CD4-positive, alpha-beta T cell (primary cell): ENCODE measurements at regions not wholly inside any gene's neighbourhood (a gene's known extent, or its start where the extent isn't known, plus 50 kb on each side); places are given as distances from the start of the nearest gene placed in this dataset.

Experiments
- ATAC-seq: fragments of 200-7000 bp; cut with Tn5 transposase; one replicate; pipeline ENCODE4 v1.10.0; 2022; ENCODE audit warnings: mild to moderate bottlenecking; ENCODE audit not compliant: poor library complexity
- CTCF ChIA-PET: fragments of 350-600 bp; sonication (Branson Sonifier 250); formaldehyde crosslinking; loops from one replicate; lab custom pipeline; 2021; ENCODE audit warnings: antibody characterized with exemption, inconsistent platforms; lab: Charles Lee
- POLR2A ChIA-PET: fragments of 350-600 bp; sonication (Branson Sonifier 250); formaldehyde crosslinking; loops from one replicate; lab custom pipeline; 2021; ENCODE audit warnings: antibody characterized with exemption, inconsistent platforms; lab: Charles Lee
- DNase-seq, 14 experiments: peaks; one replicate each; pipeline ENCODE4 v3.0.0-alpha.2; 2013 to 2020; ENCODE audit warnings: mixed read lengths in 2 of 14
- H3K27ac ChIP-seq, 2 donors: one replicate each; pipeline versions ENCODE4 v1.5.1 to v1.7.0; 2013; ENCODE audit warnings: low read length in 2 of 2, low read depth in 1 of 2, mild to moderate bottlenecking in 1 of 2
- H3K27me3 ChIP-seq, 2 experiments: 1 replicate in 1 of 2; 2 replicates in 1 of 2; pipeline versions ENCODE4 v1.6.1 to v1.7.0; 2013; ENCODE audit warnings: low read length in 2 of 2, control low read depth in 1 of 2, mild to moderate bottlenecking in 1 of 2, moderate library complexity in 1 of 2; ENCODE audit not compliant: insufficient read depth in 2 of 2, control insufficient read depth in 1 of 2
- H3K36me3 ChIP-seq: one replicate; pipeline ENCODE4 v1.6.1; 2013; ENCODE audit warnings: low read length, control low read depth; ENCODE audit not compliant: insufficient read depth
- H3K4me1 ChIP-seq: one replicate; pipeline ENCODE4 v1.6.1; 2013; ENCODE audit warnings: low read length, control low read depth; ENCODE audit not compliant: insufficient read depth
- H3K4me3 ChIP-seq: one replicate; pipeline ENCODE4 v1.5.1; 2013; ENCODE audit warnings: mild to moderate bottlenecking, low read length, moderate library complexity
- H3K9me3 ChIP-seq, 2 experiments: 1 replicate in 1 of 2; 2 replicates in 1 of 2; pipeline versions ENCODE4 v1.6.1 to v1.7.0; 2013; ENCODE audit warnings: low read length in 2 of 2, mild to moderate bottlenecking in 2 of 2, control low read depth in 1 of 2, moderate library complexity in 1 of 2; ENCODE audit not compliant: control insufficient read depth in 1 of 2, insufficient read depth in 1 of 2
- H3K27ac Mint-ChIP-seq: one replicate; pipeline ENCODE4 v1.8.0; 2020; ENCODE audit warnings: mixed read lengths
- H3K27me3 Mint-ChIP-seq: one replicate; pipeline ENCODE4 v1.8.0; 2021; ENCODE audit warnings: mixed read lengths
- H3K36me3 Mint-ChIP-seq: one replicate; pipeline ENCODE4 v1.8.0; 2021; ENCODE audit warnings: low read depth, mixed read lengths
- H3K4me1 Mint-ChIP-seq: one replicate; pipeline ENCODE4 v1.8.0; 2021; ENCODE audit warnings: low read depth, mixed read lengths
- H3K4me3 Mint-ChIP-seq: one replicate; pipeline ENCODE4 v1.8.0; 2020; ENCODE audit warnings: mild to moderate bottlenecking, mixed read lengths
- H3K9me3 Mint-ChIP-seq: one replicate; pipeline ENCODE4 v1.8.0; 2020; ENCODE audit warnings: mixed read lengths
- CTCF ChIP-seq: fragments of 200-600 bp; IDR thresholded peaks from one replicate; pipeline ENCODE4 v1.8.0; 2022; ENCODE audit warnings: antibody characterized with exemption, mild to moderate bottlenecking
- intact Hi-C, 2 experiments: fragments of 100-400 bp; cut with DNase I in 1 of 2; cut with micrococcal nuclease in 1 of 2; formaldehyde crosslinking; loops; one replicate each; pipeline versions ENCODE4 v1.15.1 to v1.9.0; 2023 to 2025; cut with DNase I, micrococcal nuclease

DNA sequence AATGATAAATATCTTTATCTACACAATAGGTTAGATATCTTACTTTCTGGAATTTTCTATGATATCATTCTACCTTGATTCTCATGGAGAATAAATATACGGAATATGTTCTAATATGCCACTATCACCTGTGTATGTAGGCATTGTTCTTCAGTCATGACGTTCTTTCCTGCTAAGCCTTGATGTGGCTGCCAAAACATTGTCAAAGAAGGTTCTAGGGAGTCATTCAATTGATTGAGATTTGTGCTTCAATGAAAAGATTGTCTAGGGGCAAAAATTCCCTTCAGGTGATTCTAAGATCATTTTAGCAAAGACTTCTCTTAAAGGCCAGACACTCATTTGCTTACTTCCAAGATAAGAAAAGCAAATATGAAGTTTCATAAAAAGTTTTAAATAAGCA, 118.1 kb downstream of the MAT2B start:
- intact Hi-C loops: no loop called here
- Mint-ChIP-seq H3K4me1 (no peaks in the 10 kb centered on the region), H3K36me3 (no peaks in the 10 kb centered on the region), H3K4me3 (no peak overlapping the region), H3K27me3 (no peaks in the 10 kb centered on the region), H3K9me3 (no peaks in the 10 kb centered on the region), H3K27ac (no peak overlapping the region)
- Histone ChIP-seq H3K27me3 (no peaks in the 10 kb centered on the region), H3K4me1 (no peaks in the 10 kb centered on the region), H3K36me3 (no peaks in the 10 kb centered on the region), H3K4me3 (no peak overlapping the region), H3K9me3 (no peaks in the 10 kb centered on the region), H3K27ac (no peak overlapping the region)
- ChIA-PET POLR2A (no interaction called here), CTCF (no interaction called here)
- ATAC-seq (no peak), DNase-seq (no peak)
- no peak for TF ChIP-seq CTCF

DNA sequence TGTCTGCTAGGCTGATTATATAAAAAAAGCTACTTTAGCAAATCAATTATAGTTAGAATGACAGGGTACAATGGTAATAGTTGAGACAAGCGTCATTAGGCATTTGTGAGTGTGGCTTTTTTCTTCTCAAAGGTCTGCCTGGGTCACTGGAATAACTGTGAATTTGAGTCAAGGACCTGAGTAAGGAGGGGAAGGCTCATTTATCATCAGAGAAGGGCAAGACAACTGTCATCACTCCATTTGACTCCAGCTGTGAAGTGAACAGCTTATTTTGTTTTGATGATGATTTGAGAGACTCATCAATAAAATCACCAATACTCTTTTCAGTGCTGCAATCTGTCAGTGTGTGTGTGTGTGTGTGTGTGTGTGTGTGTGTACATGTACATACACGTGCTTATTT, 118.6 kb downstream of the MAT2B start:
- Mint-ChIP-seq H3K9me3 (no peaks in the 10 kb centered on the region), H3K27me3 (no peaks in the 10 kb centered on the region), H3K4me3 (no peak overlapping the region), H3K4me1 (no peaks in the 10 kb centered on the region), H3K27ac (no peak overlapping the region), H3K36me3 (no peaks in the 10 kb centered on the region)
- CTCF ChIA-PET: no interaction called here
- Histone ChIP-seq H3K4me1 (no peaks in the 10 kb centered on the region), H3K27me3 (no peaks in the 10 kb centered on the region), H3K36me3 (no peaks in the 10 kb centered on the region), H3K9me3 (no peaks in the 10 kb centered on the region), H3K4me3 (no peak overlapping the region), H3K27ac (no peak overlapping the region)
- POLR2A ChIA-PET: no interaction called here
- intact Hi-C loops: no loop called here
- ATAC-seq (no peak), DNase-seq (no peak)
- no peak for TF ChIP-seq CTCF

DNA sequence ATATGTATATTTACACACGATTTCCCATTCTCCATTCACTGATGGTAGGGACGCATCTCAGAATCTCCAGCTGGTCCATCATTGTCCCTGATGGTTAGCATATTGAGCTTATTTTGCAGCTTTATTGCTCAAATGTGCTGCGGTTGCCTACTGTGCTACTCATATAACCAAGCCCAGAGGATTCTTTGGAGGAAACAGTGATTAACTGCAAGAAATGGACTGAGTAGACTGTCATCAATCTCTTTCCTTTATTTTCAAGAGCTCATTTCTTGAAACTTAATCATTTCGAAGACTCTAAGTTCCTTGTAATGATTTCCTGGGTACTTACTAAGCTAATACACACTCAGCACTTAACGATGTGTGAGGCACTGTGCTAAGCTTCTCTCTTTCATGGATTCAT, 119.0 kb downstream of the MAT2B start:
- H3K36me3 ChIP-seq: no peaks in the 10 kb centered on the region
- DNase-seq (no peak), ATAC-seq (no peak)
- H3K27me3 ChIP-seq: no peaks in the 10 kb centered on the region
- Mint-ChIP-seq H3K27ac (no peak overlapping the region), H3K4me1 (no peaks in the 10 kb centered on the region), H3K36me3 (no peaks in the 10 kb centered on the region), H3K4me3 (no peak overlapping the region), H3K27me3 (no peaks in the 10 kb centered on the region), H3K9me3 (no peaks in the 10 kb centered on the region)
- H3K9me3 ChIP-seq: no peaks in the 10 kb centered on the region
- no peak for TF ChIP-seq CTCF
- no peak overlapping the region for H3K27ac ChIP-seq
- ChIA-PET POLR2A (no interaction called here), CTCF (no interaction called here)
- no peak overlapping the region for H3K4me3 ChIP-seq
- no peaks in the 10 kb centered on the region for H3K4me1 ChIP-seq
- intact Hi-C loops: no loop called here
